ENCODE measurements at regions not wholly inside any gene's neighbourhood (a gene's known extent, or its start where the extent isn't known, plus 50 kb on each side); places are given as distances from the start of the nearest gene placed in this dataset.

GRCh38 chr20:1735417-1736089 is 78.0 kb upstream of the SIRPG start (continued):
- TF ChIP-seq E2F8 (IDR thresholded peaks at IDR 0.05; ENCODE audit: low read depth, partially characterized antibody) (no peak), USF1 (IDR thresholded peaks at IDR 0.05; ENCODE audit: borderline replicate concordance, extremely low read length, insufficient read depth, low read depth, low read length) (no peak), MAX (IDR thresholded peaks at IDR 0.05; ENCODE audit: low read depth, low read length) (no peak), MLLT1 (IDR thresholded peaks at IDR 0.05) (no peak), PAX8 (IDR thresholded peaks at IDR 0.05) (no peak)

All from GM12878 (cell line).